A549 (cell line): ENCODE measurements at regions not wholly inside any gene's neighbourhood (a gene's known extent, or its start where the extent isn't known, plus 50 kb on each side); places are given as distances from the start of the nearest gene placed in this dataset.

Experiments
- RCOR1 ChIP-seq: fragments of 150-350 bp; IDR thresholded peaks from 2 replicates; pipeline ENCODE4 v1.6.1; 2014; ENCODE audit warnings: antibody characterized with exemption, low read length, low read depth
- TF ChIP-seq, protein P1 (sequence below): fragments of 450-650 bp; IDR thresholded peaks from 2 replicates; pipeline ENCODE4 v1.6.1; 2014; ENCODE audit warnings: antibody characterized with exemption

DNA sequence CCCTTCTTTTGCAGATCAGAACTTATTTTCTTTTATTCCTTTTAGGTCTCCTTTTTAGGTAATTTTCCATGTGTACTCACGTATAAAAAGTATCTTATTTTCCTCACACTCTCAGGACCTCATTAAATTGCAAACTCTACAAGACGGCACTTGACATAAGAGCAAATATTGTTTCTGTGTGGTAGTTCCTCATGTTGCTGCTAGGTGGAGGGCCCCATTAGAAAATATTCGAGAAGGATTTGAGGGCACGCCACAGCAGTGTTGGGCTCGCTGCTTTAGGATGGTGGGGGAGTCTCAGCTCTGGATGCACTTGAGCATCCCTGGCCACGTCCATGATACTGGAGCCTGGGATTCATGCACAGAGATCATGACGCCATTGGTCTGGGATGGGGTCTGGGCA, 64.9 kb upstream of the ZFP64 start:
- TF ChIP-seq, protein P1, sequence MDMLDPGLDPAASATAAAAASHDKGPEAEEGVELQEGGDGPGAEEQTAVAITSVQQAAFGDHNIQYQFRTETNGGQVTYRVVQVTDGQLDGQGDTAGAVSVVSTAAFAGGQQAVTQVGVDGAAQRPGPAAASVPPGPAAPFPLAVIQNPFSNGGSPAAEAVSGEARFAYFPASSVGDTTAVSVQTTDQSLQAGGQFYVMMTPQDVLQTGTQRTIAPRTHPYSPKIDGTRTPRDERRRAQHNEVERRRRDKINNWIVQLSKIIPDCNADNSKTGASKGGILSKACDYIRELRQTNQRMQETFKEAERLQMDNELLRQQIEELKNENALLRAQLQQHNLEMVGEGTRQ = no peak
- TF ChIP-seq RCOR1 = no peak
